Keratinocyte (primary cell): ENCODE measurements at regions not wholly inside any gene's neighbourhood (a gene's known extent, or its start where the extent isn't known, plus 50 kb on each side); places are given as distances from the start of the nearest gene placed in this dataset.

Experiments
- DNase-seq: peaks from one replicate; pipeline ENCODE4 v3.0.0-alpha.2; 2011; ENCODE audit warnings: low read depth, missing footprints, low spot score
- FAIRE-seq: peaks from 2 replicates; lab custom pipeline; 2011; peaks lifted over from hg19 to GRCh38; lab: Jason Lieb, UNC
- H2AFZ ChIP-seq: 2 replicates; pipeline ENCODE4 v1.6.0; 2012; ENCODE audit warnings: low read length, control low read depth, inconsistent platforms; ENCODE audit not compliant: control insufficient read depth
- H3K27ac ChIP-seq: 2 replicates; pipeline ENCODE4 v1.5.1; 2011; ENCODE audit warnings: low read length; ENCODE audit not compliant: control insufficient read depth, insufficient read depth
- H3K27me3 ChIP-seq: 3 replicates; pipeline ENCODE4 v1.6.0; 2011; ENCODE audit warnings: low read length; ENCODE audit not compliant: control insufficient read depth, insufficient read depth; ENCODE audit errors: extremely low read depth
- H3K36me3 ChIP-seq, 2 experiments: 2 replicates in 1 of 2; 3 replicates in 1 of 2; pipeline ENCODE4 v1.5.1; 2011; ENCODE audit warnings: low read length in 2 of 2, mild to moderate bottlenecking in 1 of 2; ENCODE audit not compliant: control insufficient read depth in 2 of 2, insufficient read depth in 2 of 2; ENCODE audit errors: extremely low read depth in 1 of 2
- H3K4me1 ChIP-seq: 3 replicates; pipeline ENCODE4 v1.5.1; 2011; ENCODE audit warnings: low read length; ENCODE audit not compliant: control insufficient read depth, insufficient read depth; ENCODE audit errors: extremely low read depth
- H3K4me2 ChIP-seq: 3 replicates; pipeline ENCODE4 v1.6.0; 2011; ENCODE audit warnings: low read depth, low read length; ENCODE audit not compliant: control insufficient read depth, insufficient read depth; ENCODE audit errors: extremely low read depth
- H3K4me3 ChIP-seq, 3 experiments: fragments of 200-600 bp in 1 of 3; sonication (generic) in 1 of 3; 2 replicates in 2 of 3; 3 replicates in 1 of 3; pipeline ENCODE4 v1.5.1; 2011 to 2016; ENCODE audit warnings: low read length in 3 of 3, mild to moderate bottlenecking in 3 of 3, control low read depth in 2 of 3, inconsistent platforms in 1 of 3, low read depth in 1 of 3, mixed read lengths in 1 of 3, mixed run types in 1 of 3, moderate library complexity in 1 of 3; ENCODE audit not compliant: control insufficient read depth in 2 of 3, insufficient read depth in 2 of 3; ENCODE audit errors: extremely low read depth in 1 of 3
- H3K79me2 ChIP-seq: 2 replicates; pipeline ENCODE4 v1.6.0; 2012; ENCODE audit warnings: low read length; ENCODE audit not compliant: control insufficient read depth, insufficient read depth
- H3K9ac ChIP-seq: 3 replicates; pipeline ENCODE4 v1.6.0; 2011; ENCODE audit warnings: low read length; ENCODE audit not compliant: control insufficient read depth, insufficient read depth; ENCODE audit errors: extremely low read depth
- H3K9me1 ChIP-seq: 3 replicates; pipeline ENCODE4 v1.6.0; 2011; ENCODE audit warnings: low read length; ENCODE audit not compliant: control insufficient read depth, insufficient read depth; ENCODE audit errors: extremely low read depth
- H3K9me3 ChIP-seq: 2 replicates; pipeline ENCODE4 v1.5.1; 2012; ENCODE audit warnings: low read depth, low read length; ENCODE audit not compliant: control insufficient read depth
- H4K20me1 ChIP-seq: 3 replicates; pipeline ENCODE4 v1.6.0; 2011; ENCODE audit warnings: low read length; ENCODE audit not compliant: control insufficient read depth, insufficient read depth; ENCODE audit errors: extremely low read depth
- EZH2 ChIP-seq: IDR thresholded peaks from one replicate; pipeline ENCODE4 v1.6.1; 2012; ENCODE audit warnings: inconsistent platforms, mild to moderate bottlenecking, low read length, moderate library complexity
- dilution Hi-C: fragments of 300-500 bp; cut with MboI; formaldehyde crosslinking; loops from one replicate; pipeline ENCODE4 v1.7.0; 2020; ENCODE audit warnings: low sequenced_read_pairs; ENCODE audit not compliant: extremely low pct_ligation_motif_present
- TF ChIP-seq, protein P1 (sequence below), 3 experiments: IDR thresholded peaks in 1 of 3; conservative IDR thresholded peaks in 1 of 3; optimal IDR thresholded peaks in 1 of 3; 2 replicates in 2 of 3; 3 replicates in 1 of 3; pipeline versions ENCODE3 to v1.5.1; 2011; ENCODE audit warnings: low read length in 3 of 3, mild to moderate bottlenecking in 3 of 3, moderate library complexity in 2 of 3, control low read depth in 1 of 3, inconsistent platforms in 1 of 3; ENCODE audit not compliant: insufficient read depth in 2 of 3; ENCODE audit errors: extremely low read depth in 1 of 3

DNA sequence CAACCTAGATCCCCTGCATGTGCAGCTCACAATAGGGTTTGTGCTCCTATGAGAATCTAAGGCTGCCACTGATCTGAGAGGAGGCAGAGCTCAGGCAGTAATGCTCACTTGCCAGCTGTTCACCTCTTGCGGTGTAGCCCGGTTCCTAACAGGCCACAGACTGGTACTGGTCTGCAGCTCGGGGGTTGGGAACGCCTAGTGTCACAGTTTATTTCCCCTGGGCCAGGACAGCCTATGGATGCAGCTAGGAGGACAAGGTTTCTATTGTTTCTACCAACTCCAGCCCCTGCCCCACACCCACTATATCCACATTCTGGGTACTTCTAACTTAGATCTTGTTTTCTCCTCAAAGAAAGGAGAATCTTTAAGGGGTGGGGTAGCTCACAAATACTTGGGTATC, 58.7 kb upstream of the PRRC2C start:
- no peaks in the 10 kb centered on the region for H3K36me3 ChIP-seq
- DNase-seq (no peak), FAIRE-seq (no peak)
- no peak overlapping the region for H3K4me3 ChIP-seq
- no peak overlapping the region for H3K4me2 ChIP-seq
- TF ChIP-seq, protein P1, sequence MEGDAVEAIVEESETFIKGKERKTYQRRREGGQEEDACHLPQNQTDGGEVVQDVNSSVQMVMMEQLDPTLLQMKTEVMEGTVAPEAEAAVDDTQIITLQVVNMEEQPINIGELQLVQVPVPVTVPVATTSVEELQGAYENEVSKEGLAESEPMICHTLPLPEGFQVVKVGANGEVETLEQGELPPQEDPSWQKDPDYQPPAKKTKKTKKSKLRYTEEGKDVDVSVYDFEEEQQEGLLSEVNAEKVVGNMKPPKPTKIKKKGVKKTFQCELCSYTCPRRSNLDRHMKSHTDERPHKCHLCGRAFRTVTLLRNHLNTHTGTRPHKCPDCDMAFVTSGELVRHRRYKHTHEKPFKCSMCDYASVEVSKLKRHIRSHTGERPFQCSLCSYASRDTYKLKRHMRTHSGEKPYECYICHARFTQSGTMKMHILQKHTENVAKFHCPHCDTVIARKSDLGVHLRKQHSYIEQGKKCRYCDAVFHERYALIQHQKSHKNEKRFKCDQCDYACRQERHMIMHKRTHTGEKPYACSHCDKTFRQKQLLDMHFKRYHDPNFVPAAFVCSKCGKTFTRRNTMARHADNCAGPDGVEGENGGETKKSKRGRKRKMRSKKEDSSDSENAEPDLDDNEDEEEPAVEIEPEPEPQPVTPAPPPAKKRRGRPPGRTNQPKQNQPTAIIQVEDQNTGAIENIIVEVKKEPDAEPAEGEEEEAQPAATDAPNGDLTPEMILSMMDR (optimal IDR thresholded peaks at IDR 0.05 in 1 of 3, IDR thresholded peaks at IDR 0.05 in 1 of 3, conservative IDR thresholded peaks at IDR 0.05 in 1 of 3; ENCODE audit: extremely low read depth in 1 of 3, insufficient read depth in 2 of 3, low read length in 3 of 3) = no peak
- TF ChIP-seq EZH2 = no peak
- no peaks in the 10 kb centered on the region for H3K79me2 ChIP-seq
- no peak overlapping the region for H2AFZ ChIP-seq
- peaks cover 35% of the 10 kb centered on the region for H3K4me1 ChIP-seq
- H4K20me1 ChIP-seq = no peaks in the 10 kb centered on the region
- no peak overlapping the region for H3K27ac ChIP-seq
- no peak overlapping the region for H3K9ac ChIP-seq
- H3K9me3 ChIP-seq = no peaks in the 10 kb centered on the region
- dilution Hi-C loops = no loop called here
- no peaks in the 10 kb centered on the region for H3K27me3 ChIP-seq
- no peaks in the 10 kb centered on the region for H3K9me1 ChIP-seq

DNA sequence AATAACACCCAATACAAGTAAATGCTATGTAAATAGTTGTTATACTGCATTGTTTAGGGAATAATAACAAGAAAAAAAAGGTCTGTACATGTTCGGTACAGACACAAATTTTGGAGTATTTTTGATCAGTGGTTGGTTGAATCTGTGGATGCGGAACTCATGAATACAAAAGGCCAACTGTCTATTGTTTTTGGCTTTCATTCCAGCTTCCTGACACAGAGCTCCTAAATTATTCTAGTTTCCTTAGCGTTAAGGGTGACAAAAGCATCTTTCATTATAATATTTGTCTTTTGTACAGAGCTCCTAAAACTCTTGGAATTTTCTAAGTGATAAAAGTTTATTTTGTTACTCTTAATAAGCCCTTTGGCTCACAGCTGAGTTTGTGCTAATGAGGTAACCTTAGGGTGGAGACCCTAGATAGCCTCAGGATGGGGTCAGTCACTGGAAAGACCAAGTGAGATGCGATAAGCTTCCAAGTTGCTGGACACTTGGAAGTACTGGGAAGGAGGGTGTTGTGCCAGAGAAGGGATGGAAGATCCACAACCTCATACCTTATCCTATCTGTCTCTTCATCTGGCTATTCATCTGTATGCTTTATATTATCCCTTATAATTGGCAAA, 57.4 kb upstream of the PRRC2C start:
- Histone ChIP-seq H3K4me3 (no peak overlapping the region), H3K27ac (no peak overlapping the region), H3K4me1 (peaks cover 22% of the 10 kb centered on the region), H3K9me3 (no peaks in the 10 kb centered on the region), H4K20me1 (no peaks in the 10 kb centered on the region), H3K36me3 (no peaks in the 10 kb centered on the region), H3K4me2 (no peak overlapping the region), H3K9me1 (no peaks in the 10 kb centered on the region), H3K27me3 (no peaks in the 10 kb centered on the region), H3K9ac (no peak overlapping the region), H2AFZ (no peak overlapping the region), H3K79me2 (no peaks in the 10 kb centered on the region)
- dilution Hi-C loops = no loop called here
- no peak for FAIRE-seq
- no peak for DNase-seq
- no peak for TF ChIP-seq EZH2
- TF ChIP-seq, protein P1 (optimal IDR thresholded peaks at IDR 0.05 in 1 of 3, IDR thresholded peaks at IDR 0.05 in 1 of 3, conservative IDR thresholded peaks at IDR 0.05 in 1 of 3; ENCODE audit: extremely low read depth in 1 of 3, insufficient read depth in 2 of 3, low read length in 3 of 3) = no peak
